ENCODE measurements at regions not wholly inside any gene's neighbourhood (a gene's known extent, or its start where the extent isn't known, plus 50 kb on each side); places are given as distances from the start of the nearest gene placed in this dataset.

GRCh38 chr1:229848752-229849677 lies 218.0 kb upstream of the GALNT2 start:
- H3K27ac ChIP-seq = no peak overlapping the region
- no peaks in the 10 kb centered on the region for H3K4me1 ChIP-seq (ENCODE audit: low read depth)
- no peaks in the 10 kb centered on the region for H3K36me3 ChIP-seq
- no peak overlapping the region for H3K4me3 ChIP-seq
- TF ChIP-seq, protein P1, sequence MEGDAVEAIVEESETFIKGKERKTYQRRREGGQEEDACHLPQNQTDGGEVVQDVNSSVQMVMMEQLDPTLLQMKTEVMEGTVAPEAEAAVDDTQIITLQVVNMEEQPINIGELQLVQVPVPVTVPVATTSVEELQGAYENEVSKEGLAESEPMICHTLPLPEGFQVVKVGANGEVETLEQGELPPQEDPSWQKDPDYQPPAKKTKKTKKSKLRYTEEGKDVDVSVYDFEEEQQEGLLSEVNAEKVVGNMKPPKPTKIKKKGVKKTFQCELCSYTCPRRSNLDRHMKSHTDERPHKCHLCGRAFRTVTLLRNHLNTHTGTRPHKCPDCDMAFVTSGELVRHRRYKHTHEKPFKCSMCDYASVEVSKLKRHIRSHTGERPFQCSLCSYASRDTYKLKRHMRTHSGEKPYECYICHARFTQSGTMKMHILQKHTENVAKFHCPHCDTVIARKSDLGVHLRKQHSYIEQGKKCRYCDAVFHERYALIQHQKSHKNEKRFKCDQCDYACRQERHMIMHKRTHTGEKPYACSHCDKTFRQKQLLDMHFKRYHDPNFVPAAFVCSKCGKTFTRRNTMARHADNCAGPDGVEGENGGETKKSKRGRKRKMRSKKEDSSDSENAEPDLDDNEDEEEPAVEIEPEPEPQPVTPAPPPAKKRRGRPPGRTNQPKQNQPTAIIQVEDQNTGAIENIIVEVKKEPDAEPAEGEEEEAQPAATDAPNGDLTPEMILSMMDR (IDR thresholded peaks at IDR 0.05; ENCODE audit: low read depth, low read length) = peak; percentile 61
- no peaks in the 10 kb centered on the region for H3K9me3 ChIP-seq (ENCODE audit: low read depth)
- DNase-seq (ENCODE audit: low read depth in 1 of 2, low spot score in 1 of 2) = peak; percentile 43 to 54
- no peaks in the 10 kb centered on the region for H3K27me3 ChIP-seq

- Histone ChIP-seq H3K4me1 (ENCODE audit: low read depth) (no peaks in the 10 kb centered on the region), H3K4me3 (no peak overlapping the region), H3K27me3 (no peaks in the 10 kb centered on the region), H3K9me3 (ENCODE audit: low read depth) (no peaks in the 10 kb centered on the region), H3K27ac (no peak overlapping the region), H3K36me3 (no peaks in the 10 kb centered on the region)
- no peak for DNase-seq (ENCODE audit: low read depth in 1 of 2, low spot score in 1 of 2)
- TF ChIP-seq, protein P1 (IDR thresholded peaks at IDR 0.05; ENCODE audit: low read depth, low read length) = no peak
These were observed 215.5 kb upstream of the GALNT2 start for GRCh38 chr1:229851511-229851910.

DNA sequence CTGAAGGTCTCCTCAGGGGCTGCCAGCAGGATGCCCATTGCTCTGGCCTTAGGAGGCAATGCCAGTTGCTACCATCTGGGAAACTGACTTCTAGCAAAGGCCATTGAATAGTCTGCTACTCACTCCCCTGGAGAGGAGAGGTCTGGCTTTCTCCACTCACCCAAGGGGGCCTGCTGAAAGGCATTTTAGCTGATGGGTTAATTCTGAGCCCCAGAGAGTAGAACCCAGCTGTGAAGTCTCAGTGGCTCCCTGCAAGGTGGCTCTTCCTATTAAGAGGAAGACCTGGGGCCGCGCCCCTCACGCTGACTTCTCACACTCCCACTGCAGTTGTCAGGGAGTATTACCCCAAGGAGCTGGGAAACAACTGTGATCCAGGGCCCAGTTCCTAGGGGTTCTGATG lies 213.3 kb upstream of the GALNT2 start:
- Histone ChIP-seq H3K9me3 (ENCODE audit: low read depth) (no peaks in the 10 kb centered on the region), H3K27ac (no peak overlapping the region), H3K36me3 (no peaks in the 10 kb centered on the region), H3K4me3 (no peak overlapping the region), H3K27me3 (no peaks in the 10 kb centered on the region), H3K4me1 (ENCODE audit: low read depth) (no peaks in the 10 kb centered on the region)
- TF ChIP-seq, protein P1 (IDR thresholded peaks at IDR 0.05; ENCODE audit: low read depth, low read length) = no peak
- no peak for DNase-seq (ENCODE audit: low read depth in 1 of 2, low spot score in 1 of 2)

- no peaks in the 10 kb centered on the region for H3K4me1 ChIP-seq (ENCODE audit: low read depth)
- no peak for DNase-seq (ENCODE audit: low read depth in 1 of 2, low spot score in 1 of 2)
- TF ChIP-seq, protein P1 (IDR thresholded peaks at IDR 0.05; ENCODE audit: low read depth, low read length) = no peak
- H3K9me3 ChIP-seq (ENCODE audit: low read depth) = no peaks in the 10 kb centered on the region
- no peak overlapping the region for H3K27ac ChIP-seq
- no peak overlapping the region for H3K4me3 ChIP-seq
- H3K36me3 ChIP-seq = no peaks in the 10 kb centered on the region
- H3K27me3 ChIP-seq = no peaks in the 10 kb centered on the region
These were observed 212.4 kb upstream of the GALNT2 start for GRCh38 chr1:229854620-229855019.

- no peaks in the 10 kb centered on the region for H3K27me3 ChIP-seq
- H3K9me3 ChIP-seq (ENCODE audit: low read depth) = no peaks in the 10 kb centered on the region
- H3K4me1 ChIP-seq (ENCODE audit: low read depth) = no peaks in the 10 kb centered on the region
- no peak for DNase-seq (ENCODE audit: low read depth in 1 of 2, low spot score in 1 of 2)
- no peak overlapping the region for H3K27ac ChIP-seq
- H3K36me3 ChIP-seq = no peaks in the 10 kb centered on the region
- TF ChIP-seq, protein P1 (IDR thresholded peaks at IDR 0.05; ENCODE audit: low read depth, low read length) = no peak
- H3K4me3 ChIP-seq = no peak overlapping the region
These were observed 210.9 kb upstream of the GALNT2 start for GRCh38 chr1:229856009-229856650.
